ENCODE measurements at regions not wholly inside any gene's neighbourhood (a gene's known extent, or its start where the extent isn't known, plus 50 kb on each side); places are given as distances from the start of the nearest gene placed in this dataset.
A peak's percentile ranks its signal among the peaks of the same experiment; 100 is the strongest.

- H3K27me3 ChIP-seq (ENCODE audit: insufficient read depth, low read length, poor library complexity, severe bottlenecking), result no peaks in the 10 kb centered on the region
- POLR2A ChIA-PET, result no interaction called here
These were observed 103.0 kb downstream of the HNRNPLL start for GRCh38 chr2:38499548-38500282.

GRCh38 chr2:38498045-38498481 is 104.7 kb downstream of the HNRNPLL start:
- Mint-ChIP-seq H3K27ac (peak overlapping the region in 1 of 8 donors; percentile 18), H3K4me3 (peak overlapping the region in 1 of 7 donors; percentile 67), H3K36me3 (peaks cover 0 to 19% (median 0%) of the 10 kb centered on the region in 3 donors), H3K27me3 (peaks cover 9 to 22% of the 10 kb centered on the region in 2 donors), H3K9me3 (peaks cover 0 to 7% (median 2%) of the 10 kb centered on the region in 5 donors), H3K4me1 (peaks cover 7 to 8% (median 8%) of the 10 kb centered on the region in 3 donors)
- Histone ChIP-seq H3K36me3 (ENCODE audit: insufficient read depth, low read length) (no peaks in the 10 kb centered on the region), H3K27ac (ENCODE audit: low read depth, low read length) (no peak overlapping the region), H3K27me3 (ENCODE audit: insufficient read depth, low read length, poor library complexity, severe bottlenecking) (no peaks in the 10 kb centered on the region), H3K4me3 (ENCODE audit: low read length) (no peak overlapping the region), H3K4me1 (ENCODE audit: insufficient read depth, low read length) (no peaks in the 10 kb centered on the region), H3K9me3 (ENCODE audit: low read length) (no peaks in the 10 kb centered on the region)
- no peak for DNase-seq
- ChIA-PET POLR2A (no interaction called here), CTCF (interaction anchor here (4.3 kb wide), 1 partner anchor 10 kb away, joined by 17 read pairs; no protein-coding TSS in a partner anchor)

More at GRCh38 chr2:38499548-38500282, 103.0 kb downstream of the HNRNPLL start:
- H3K4me3 Mint-ChIP-seq, result no peak overlapping the region
- no peaks in the 10 kb centered on the region for H3K9me3 ChIP-seq (ENCODE audit: low read length)
- no peak for DNase-seq
- H3K27ac ChIP-seq (ENCODE audit: low read depth, low read length), result no peak overlapping the region
- H3K4me1 ChIP-seq (ENCODE audit: insufficient read depth, low read length), result no peaks in the 10 kb centered on the region
- no peaks in the 10 kb centered on the region for H3K36me3 ChIP-seq (ENCODE audit: insufficient read depth, low read length)
- peaks cover 0 to 7% (median 2%) of the 10 kb centered on the region in 5 donors for H3K9me3 Mint-ChIP-seq
- peaks cover 7 to 8% (median 8%) of the 10 kb centered on the region in 3 donors for H3K4me1 Mint-ChIP-seq
- H3K27ac Mint-ChIP-seq, result no peak overlapping the region
- H3K27me3 Mint-ChIP-seq, result peaks cover 7 to 22% of the 10 kb centered on the region in 2 donors
- peaks cover 0 to 19% (median 0%) of the 10 kb centered on the region in 3 donors for H3K36me3 Mint-ChIP-seq
- H3K4me3 ChIP-seq (ENCODE audit: low read length), result no peak overlapping the region
- CTCF ChIA-PET, result interaction anchor here (1.1 to 4.3 kb wide), 2 partner anchors 9 to 183 kb away, joined by 3 to 17 read pairs; no protein-coding TSS in a partner anchor

GRCh38 chr2:38497670-38498037 is 105.1 kb downstream of the HNRNPLL start:
- peaks cover 0 to 6% (median 2%) of the 10 kb centered on the region in 5 donors for H3K9me3 Mint-ChIP-seq
- ChIA-PET CTCF (interaction anchor here (4.3 kb wide), 1 partner anchor 11 kb away, joined by 17 read pairs; no protein-coding TSS in a partner anchor), POLR2A (no interaction called here)
- H3K36me3 Mint-ChIP-seq, result peaks cover 0 to 18% (median 0%) of the 10 kb centered on the region in 3 donors
- Histone ChIP-seq H3K4me3 (ENCODE audit: low read length) (no peak overlapping the region), H3K36me3 (ENCODE audit: insufficient read depth, low read length) (no peaks in the 10 kb centered on the region), H3K9me3 (ENCODE audit: low read length) (no peaks in the 10 kb centered on the region), H3K4me1 (ENCODE audit: insufficient read depth, low read length) (no peaks in the 10 kb centered on the region), H3K27ac (ENCODE audit: low read depth, low read length) (no peak overlapping the region), H3K27me3 (ENCODE audit: insufficient read depth, low read length, poor library complexity, severe bottlenecking) (no peaks in the 10 kb centered on the region)
- no peak overlapping the region for H3K27ac Mint-ChIP-seq
- no peak overlapping the region for H3K4me3 Mint-ChIP-seq
- H3K4me1 Mint-ChIP-seq, result peaks cover 7 to 8% (median 8%) of the 10 kb centered on the region in 3 donors
- H3K27me3 Mint-ChIP-seq, result peaks cover 8 to 21% of the 10 kb centered on the region in 2 donors
- DNase-seq, result no peak

- DNase-seq, result no peak
- Mint-ChIP-seq H3K4me1 (peaks cover 7 to 8% (median 8%) of the 10 kb centered on the region in 3 donors), H3K4me3 (no peak overlapping the region), H3K27me3 (peaks cover 6 to 17% of the 10 kb centered on the region in 2 donors), H3K9me3 (peaks cover 0 to 4% (median 0%) of the 10 kb centered on the region in 5 donors), H3K27ac (no peak overlapping the region), H3K36me3 (peaks cover 0 to 15% (median 0%) of the 10 kb centered on the region in 3 donors)
- Histone ChIP-seq H3K27ac (ENCODE audit: low read depth, low read length) (no peak overlapping the region), H3K4me3 (ENCODE audit: low read length) (no peak overlapping the region), H3K9me3 (ENCODE audit: low read length) (no peaks in the 10 kb centered on the region), H3K36me3 (ENCODE audit: insufficient read depth, low read length) (no peaks in the 10 kb centered on the region), H3K27me3 (ENCODE audit: insufficient read depth, low read length, poor library complexity, severe bottlenecking) (no peaks in the 10 kb centered on the region), H3K4me1 (ENCODE audit: insufficient read depth, low read length) (no peaks in the 10 kb centered on the region)
- CTCF ChIA-PET, result interaction anchor here (4.3 kb wide), 1 partner anchor 11 kb away, joined by 17 read pairs; no protein-coding TSS in a partner anchor
- POLR2A ChIA-PET, result no interaction called here
These were observed 105.6 kb downstream of the HNRNPLL start for GRCh38 chr2:38496927-38497669.

GRCh38 chr2:38495880-38496279 is 106.8 kb downstream of the HNRNPLL start:
- no peaks in the 10 kb centered on the region for H3K9me3 ChIP-seq (ENCODE audit: low read length)
- H3K4me1 ChIP-seq (ENCODE audit: insufficient read depth, low read length), result no peaks in the 10 kb centered on the region
- Mint-ChIP-seq H3K36me3 (peaks cover 0 to 6% (median 0%) of the 10 kb centered on the region in 3 donors), H3K4me3 (no peak overlapping the region), H3K27ac (no peak overlapping the region), H3K4me1 (peaks cover 7 to 8% (median 8%) of the 10 kb centered on the region in 3 donors), H3K9me3 (no peaks in the 10 kb centered on the region), H3K27me3 (peaks cover 4 to 9% of the 10 kb centered on the region in 2 donors)
- no peaks in the 10 kb centered on the region for H3K27me3 ChIP-seq (ENCODE audit: insufficient read depth, low read length, poor library complexity, severe bottlenecking)
- H3K27ac ChIP-seq (ENCODE audit: low read depth, low read length), result no peak overlapping the region
- ChIA-PET POLR2A (no interaction called here), CTCF (interaction anchor here (4.3 kb wide), 1 partner anchor 13 kb away, joined by 17 read pairs; no protein-coding TSS in a partner anchor)
- no peaks in the 10 kb centered on the region for H3K36me3 ChIP-seq (ENCODE audit: insufficient read depth, low read length)
- no peak overlapping the region for H3K4me3 ChIP-seq (ENCODE audit: low read length)
- DNase-seq, result no peak

GRCh38 chr2:38494394-38494793 is 108.3 kb downstream of the HNRNPLL start:
- CTCF ChIA-PET, result no interaction called here
- no peaks in the 10 kb centered on the region for H3K36me3 Mint-ChIP-seq
- H3K4me1 ChIP-seq (ENCODE audit: insufficient read depth, low read length), result no peaks in the 10 kb centered on the region
- no peaks in the 10 kb centered on the region for H3K9me3 Mint-ChIP-seq
- no peaks in the 10 kb centered on the region for H3K9me3 ChIP-seq (ENCODE audit: low read length)
- no peaks in the 10 kb centered on the region for H3K27me3 ChIP-seq (ENCODE audit: insufficient read depth, low read length, poor library complexity, severe bottlenecking)
- peaks cover 7 to 8% (median 8%) of the 10 kb centered on the region in 3 donors for H3K4me1 Mint-ChIP-seq
- H3K27me3 Mint-ChIP-seq, result peaks cover 0 to 4% of the 10 kb centered on the region in 2 donors
- DNase-seq, result no peak
- H3K27ac Mint-ChIP-seq, result no peak overlapping the region
- H3K27ac ChIP-seq (ENCODE audit: low read depth, low read length), result no peak overlapping the region
- no peaks in the 10 kb centered on the region for H3K36me3 ChIP-seq (ENCODE audit: insufficient read depth, low read length)
- POLR2A ChIA-PET, result no interaction called here
- no peak overlapping the region for H3K4me3 ChIP-seq (ENCODE audit: low read length)
- no peak overlapping the region for H3K4me3 Mint-ChIP-seq

GRCh38 chr2:38492042-38492615 is 110.6 kb downstream of the HNRNPLL start:
- ChIA-PET POLR2A (no interaction called here), CTCF (no interaction called here)
- Histone ChIP-seq H3K4me3 (ENCODE audit: low read length) (no peak overlapping the region), H3K4me1 (ENCODE audit: insufficient read depth, low read length) (no peaks in the 10 kb centered on the region), H3K27me3 (ENCODE audit: insufficient read depth, low read length, poor library complexity, severe bottlenecking) (no peaks in the 10 kb centered on the region), H3K36me3 (ENCODE audit: insufficient read depth, low read length) (no peaks in the 10 kb centered on the region), H3K27ac (ENCODE audit: low read depth, low read length) (no peak overlapping the region), H3K9me3 (ENCODE audit: low read length) (no peaks in the 10 kb centered on the region)
- no peaks in the 10 kb centered on the region for H3K9me3 Mint-ChIP-seq
- H3K27ac Mint-ChIP-seq, result no peak overlapping the region
- H3K36me3 Mint-ChIP-seq, result no peaks in the 10 kb centered on the region
- no peak overlapping the region for H3K4me3 Mint-ChIP-seq
- no peak for DNase-seq
- no peaks in the 10 kb centered on the region for H3K4me1 Mint-ChIP-seq
- peaks cover 0 to 4% of the 10 kb centered on the region in 2 donors for H3K27me3 Mint-ChIP-seq
